ENCODE measurements at regions not wholly inside any gene's neighbourhood (a gene's known extent, or its start where the extent isn't known, plus 50 kb on each side); places are given as distances from the start of the nearest gene placed in this dataset.

DNA sequence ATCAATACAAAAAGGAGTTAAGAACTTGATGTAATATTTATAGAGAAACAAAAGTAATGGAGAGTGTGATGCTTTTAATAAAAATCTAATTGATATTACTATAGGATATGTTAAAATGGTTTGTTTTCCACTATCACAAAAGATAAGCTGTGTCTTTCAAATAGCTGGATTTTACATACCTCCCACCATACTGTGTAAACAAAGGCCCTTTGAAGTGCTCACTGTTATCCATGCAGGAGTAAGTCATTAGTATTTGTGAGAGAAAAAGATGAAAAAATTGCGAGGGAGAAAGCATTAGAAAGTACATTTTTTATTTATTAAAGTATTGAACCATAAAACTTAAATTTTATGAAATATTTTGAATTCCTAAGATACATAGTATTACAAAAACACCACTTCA, 733.0 kb downstream of the GRIK2 start:
- H3K4me2 ChIP-seq (ENCODE audit: insufficient read depth, low read length) = no peak overlapping the region
- no peak for TF ChIP-seq EZH2 (IDR thresholded peaks at IDR 0.05; ENCODE audit: borderline replicate concordance, low read depth, low read length, severe bottlenecking)
- H3K9me3 ChIP-seq (ENCODE audit: insufficient read depth, low read length, severe bottlenecking) = no peaks in the 10 kb centered on the region
- DNase-seq (no peak), ATAC-seq (ENCODE audit: insufficient read depth, low read depth) (no peak)
- no peaks in the 10 kb centered on the region for H3K27me3 ChIP-seq (ENCODE audit: insufficient read depth, low read length, poor library complexity)
- H3K36me3 ChIP-seq (ENCODE audit: insufficient read depth, low read length) = no peaks in the 10 kb centered on the region
- no peaks in the 10 kb centered on the region for H3K4me1 ChIP-seq (ENCODE audit: insufficient read depth, low read length)
- no peaks in the 10 kb centered on the region for H3K79me2 ChIP-seq (ENCODE audit: insufficient read depth, low read length)
- H2AFZ ChIP-seq (ENCODE audit: low read depth, low read length) = no peak overlapping the region
- no peak overlapping the region for H3K27ac ChIP-seq (ENCODE audit: low read length)
- no peak overlapping the region for H3K4me3 ChIP-seq (ENCODE audit: low read depth in 1 of 2, low read length in 2 of 2)
- H4K20me1 ChIP-seq (ENCODE audit: insufficient read depth, low read length) = no peaks in the 10 kb centered on the region
- H3K9ac ChIP-seq (ENCODE audit: low read depth, low read length) = no peak overlapping the region

DNA sequence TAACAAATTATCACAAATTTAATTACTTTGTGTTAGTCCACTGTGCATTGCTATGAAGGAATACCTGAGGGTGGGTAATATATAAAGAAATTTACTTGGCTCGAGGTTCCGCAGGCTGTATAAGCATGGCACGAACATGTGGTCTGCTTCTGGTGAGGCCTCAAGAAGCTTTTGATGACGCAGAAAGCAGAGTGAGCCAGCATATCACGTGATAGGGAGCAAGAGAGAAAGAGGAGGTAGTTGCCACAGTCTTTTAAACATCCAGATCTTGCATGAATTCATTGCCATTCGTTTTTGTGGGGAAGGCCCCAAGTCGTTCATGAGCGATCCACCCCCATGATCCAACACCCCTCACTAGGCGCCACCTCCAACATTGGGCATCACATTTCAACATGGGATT, 733.7 kb downstream of the GRIK2 start:
- no peaks in the 10 kb centered on the region for H3K4me1 ChIP-seq (ENCODE audit: insufficient read depth, low read length)
- H3K27me3 ChIP-seq (ENCODE audit: insufficient read depth, low read length, poor library complexity) = no peaks in the 10 kb centered on the region
- H3K27ac ChIP-seq (ENCODE audit: low read length) = no peak overlapping the region
- H2AFZ ChIP-seq (ENCODE audit: low read depth, low read length) = no peak overlapping the region
- no peak overlapping the region for H3K9ac ChIP-seq (ENCODE audit: low read depth, low read length)
- no peaks in the 10 kb centered on the region for H3K9me3 ChIP-seq (ENCODE audit: insufficient read depth, low read length, severe bottlenecking)
- H3K4me3 ChIP-seq (ENCODE audit: low read depth in 1 of 2, low read length in 2 of 2) = no peak overlapping the region
- no peak overlapping the region for H3K4me2 ChIP-seq (ENCODE audit: insufficient read depth, low read length)
- no peak for ATAC-seq (ENCODE audit: insufficient read depth, low read depth)
- TF ChIP-seq, protein P1, sequence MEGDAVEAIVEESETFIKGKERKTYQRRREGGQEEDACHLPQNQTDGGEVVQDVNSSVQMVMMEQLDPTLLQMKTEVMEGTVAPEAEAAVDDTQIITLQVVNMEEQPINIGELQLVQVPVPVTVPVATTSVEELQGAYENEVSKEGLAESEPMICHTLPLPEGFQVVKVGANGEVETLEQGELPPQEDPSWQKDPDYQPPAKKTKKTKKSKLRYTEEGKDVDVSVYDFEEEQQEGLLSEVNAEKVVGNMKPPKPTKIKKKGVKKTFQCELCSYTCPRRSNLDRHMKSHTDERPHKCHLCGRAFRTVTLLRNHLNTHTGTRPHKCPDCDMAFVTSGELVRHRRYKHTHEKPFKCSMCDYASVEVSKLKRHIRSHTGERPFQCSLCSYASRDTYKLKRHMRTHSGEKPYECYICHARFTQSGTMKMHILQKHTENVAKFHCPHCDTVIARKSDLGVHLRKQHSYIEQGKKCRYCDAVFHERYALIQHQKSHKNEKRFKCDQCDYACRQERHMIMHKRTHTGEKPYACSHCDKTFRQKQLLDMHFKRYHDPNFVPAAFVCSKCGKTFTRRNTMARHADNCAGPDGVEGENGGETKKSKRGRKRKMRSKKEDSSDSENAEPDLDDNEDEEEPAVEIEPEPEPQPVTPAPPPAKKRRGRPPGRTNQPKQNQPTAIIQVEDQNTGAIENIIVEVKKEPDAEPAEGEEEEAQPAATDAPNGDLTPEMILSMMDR (IDR thresholded peaks at IDR 0.05; ENCODE audit: borderline replicate concordance, extremely low read depth, low read length, poor library complexity, severe bottlenecking) = no peak
- TF ChIP-seq EZH2 (IDR thresholded peaks at IDR 0.05; ENCODE audit: borderline replicate concordance, low read depth, low read length, severe bottlenecking) = no peak
- H3K79me2 ChIP-seq (ENCODE audit: insufficient read depth, low read length) = no peaks in the 10 kb centered on the region
- DNase-seq = no peak
- H3K36me3 ChIP-seq (ENCODE audit: insufficient read depth, low read length) = no peaks in the 10 kb centered on the region
- no peaks in the 10 kb centered on the region for H4K20me1 ChIP-seq (ENCODE audit: insufficient read depth, low read length)

DNA sequence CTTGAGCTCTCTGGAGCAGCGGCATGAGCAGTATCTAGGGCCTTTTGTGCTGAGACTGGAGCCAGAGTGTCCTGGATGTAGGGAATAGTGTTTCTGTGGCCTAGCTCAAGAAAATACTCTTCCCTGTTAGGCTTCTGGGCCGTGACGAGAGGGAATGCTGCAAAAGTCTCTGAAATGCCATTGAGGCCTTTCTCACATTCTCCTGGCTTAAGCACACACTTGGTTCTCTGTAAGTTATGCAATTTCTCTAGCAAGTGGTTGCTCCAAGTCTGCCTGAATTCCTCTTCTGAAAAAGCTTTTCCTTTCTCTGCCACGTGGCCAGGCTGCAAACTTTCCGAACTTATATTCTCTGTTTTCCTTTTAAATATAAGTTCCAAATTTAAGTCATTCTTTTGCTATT, 744.4 kb downstream of the GRIK2 start:
- Histone ChIP-seq H2AFZ (ENCODE audit: low read depth, low read length) (no peak overlapping the region), H3K4me2 (ENCODE audit: insufficient read depth, low read length) (no peak overlapping the region), H3K9me3 (ENCODE audit: insufficient read depth, low read length, severe bottlenecking) (no peaks in the 10 kb centered on the region), H3K4me3 (ENCODE audit: low read depth in 1 of 2, low read length in 2 of 2) (no peak overlapping the region), H3K9ac (ENCODE audit: low read depth, low read length) (no peak overlapping the region), H3K36me3 (ENCODE audit: insufficient read depth, low read length) (no peaks in the 10 kb centered on the region), H3K27ac (ENCODE audit: low read length) (no peak overlapping the region), H3K27me3 (ENCODE audit: insufficient read depth, low read length, poor library complexity) (no peaks in the 10 kb centered on the region), H3K79me2 (ENCODE audit: insufficient read depth, low read length) (no peaks in the 10 kb centered on the region), H3K4me1 (ENCODE audit: insufficient read depth, low read length) (no peaks in the 10 kb centered on the region), H4K20me1 (ENCODE audit: insufficient read depth, low read length) (no peaks in the 10 kb centered on the region)
- DNase-seq (no peak), ATAC-seq (ENCODE audit: insufficient read depth, low read depth) (no peak)
- TF ChIP-seq, protein P1 (IDR thresholded peaks at IDR 0.05; ENCODE audit: borderline replicate concordance, extremely low read depth, low read length, poor library complexity, severe bottlenecking) = no peak
- TF ChIP-seq EZH2 (IDR thresholded peaks at IDR 0.05; ENCODE audit: borderline replicate concordance, low read depth, low read length, severe bottlenecking) = no peak

DNA sequence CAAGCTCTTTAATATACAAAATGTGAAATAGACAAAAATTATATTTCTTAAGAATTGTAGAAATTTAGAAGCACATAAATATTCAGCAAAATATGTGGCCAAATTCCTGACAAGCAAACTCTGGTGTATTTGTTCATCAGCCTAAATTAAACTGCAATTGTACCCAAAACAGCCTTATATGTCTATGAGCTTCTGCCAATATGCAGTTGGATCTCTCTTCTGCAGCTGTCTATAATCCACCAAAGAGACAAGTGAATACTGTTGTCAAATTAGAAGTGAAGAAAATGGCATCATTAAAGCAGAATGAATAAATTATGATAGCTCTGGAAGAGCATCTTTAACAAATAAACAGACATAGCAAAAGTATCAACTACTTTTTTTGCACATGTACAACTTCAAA, 755.7 kb downstream of the GRIK2 start:
- Histone ChIP-seq H3K4me1 (ENCODE audit: insufficient read depth, low read length) (no peaks in the 10 kb centered on the region), H2AFZ (ENCODE audit: low read depth, low read length) (no peak overlapping the region), H3K36me3 (ENCODE audit: insufficient read depth, low read length) (no peaks in the 10 kb centered on the region), H3K27ac (ENCODE audit: low read length) (no peak overlapping the region), H3K27me3 (ENCODE audit: insufficient read depth, low read length, poor library complexity) (no peaks in the 10 kb centered on the region), H3K79me2 (ENCODE audit: insufficient read depth, low read length) (no peaks in the 10 kb centered on the region), H3K4me2 (ENCODE audit: insufficient read depth, low read length) (no peak overlapping the region), H3K9ac (ENCODE audit: low read depth, low read length) (no peak overlapping the region), H3K4me3 (ENCODE audit: low read depth in 1 of 2, low read length in 2 of 2) (no peak overlapping the region), H3K9me3 (ENCODE audit: insufficient read depth, low read length, severe bottlenecking) (no peaks in the 10 kb centered on the region), H4K20me1 (ENCODE audit: insufficient read depth, low read length) (no peaks in the 10 kb centered on the region)
- TF ChIP-seq, protein P1 (IDR thresholded peaks at IDR 0.05; ENCODE audit: borderline replicate concordance, extremely low read depth, low read length, poor library complexity, severe bottlenecking) = no peak
- TF ChIP-seq EZH2 (IDR thresholded peaks at IDR 0.05; ENCODE audit: borderline replicate concordance, low read depth, low read length, severe bottlenecking) = no peak
- DNase-seq (no peak), ATAC-seq (ENCODE audit: insufficient read depth, low read depth) (no peak)
